Tibial nerve (tissue), 4 donors: ENCODE measurements at regions not wholly inside any gene's neighbourhood (a gene's known extent, or its start where the extent isn't known, plus 50 kb on each side); places are given as distances from the start of the nearest gene placed in this dataset.

Experiments used
- DNase-seq, 2 donors: peaks; one replicate each; pipeline ENCODE4 v3.0.0-alpha.2; 2019; ENCODE audit warnings: low spot score in 2 of 2
- H3K27ac ChIP-seq, 4 donors: fragments of 200-600 bp; sonication (generic) in 3 of 4; one replicate each; pipeline ENCODE4 v1.5.1; 2017 to 2019; ENCODE audit warnings: mild to moderate bottlenecking in 1 of 4
- H3K27me3 ChIP-seq, 2 donors: fragments of 200-600 bp; sonication (generic) in 1 of 2; one replicate each; pipeline versions ENCODE4 v1.5.1 to v1.6.0; 2017 to 2019
- H3K36me3 ChIP-seq, 3 donors: fragments of 200-600 bp; sonication (generic); one replicate each; pipeline ENCODE4 v1.5.1; 2018 to 2019
- H3K4me1 ChIP-seq, 4 donors: fragments of 200-600 bp; sonication (generic) in 3 of 4; one replicate each; pipeline ENCODE4 v1.5.1; 2017 to 2019
- H3K4me3 ChIP-seq, 4 donors: fragments of 200-600 bp; sonication (generic) in 3 of 4; one replicate each; pipeline ENCODE4 v1.5.1; 2017 to 2019; ENCODE audit warnings: mild to moderate bottlenecking in 1 of 4, moderate library complexity in 1 of 4
- H3K9me3 ChIP-seq, 4 donors: fragments of 200-600 bp; sonication (generic) in 3 of 4; one replicate each; pipeline ENCODE4 v1.5.1; 2017 to 2019
- EP300 ChIP-seq, 2 donors: sonication (generic); formaldehyde crosslinking; IDR thresholded peaks; one replicate each; pipeline ENCODE4 v1.6.1; 2017; ENCODE audit warnings: antibody characterized with exemption in 2 of 2, mild to moderate bottlenecking in 1 of 2
- POLR2A ChIP-seq, 2 donors: fragments of 450-650 bp; IDR thresholded peaks; one replicate each; pipeline ENCODE4 v1.6.1; 2017; ENCODE audit warnings: antibody characterized with exemption in 2 of 2, mild to moderate bottlenecking in 2 of 2, moderate library complexity in 2 of 2
- WGBS, 2 donors: methylation state at CpG; one replicate each; pipeline ENCODE4 v1.1.5; 2018; 5-methylcytosine and 5-hydroxymethylcytosine counted together
- TF ChIP-seq, protein P1 (sequence below), 5 experiments: fragments of 200-600 bp in 3 of 5; fragments of 450-650 bp in 2 of 5; sonication (generic) in 3 of 5; IDR thresholded peaks; one replicate each; pipeline ENCODE4 v1.5.1; 2016 to 2019; ENCODE audit warnings: antibody characterized with exemption in 5 of 5, mild to moderate bottlenecking in 3 of 5, moderate library complexity in 2 of 5

DNA sequence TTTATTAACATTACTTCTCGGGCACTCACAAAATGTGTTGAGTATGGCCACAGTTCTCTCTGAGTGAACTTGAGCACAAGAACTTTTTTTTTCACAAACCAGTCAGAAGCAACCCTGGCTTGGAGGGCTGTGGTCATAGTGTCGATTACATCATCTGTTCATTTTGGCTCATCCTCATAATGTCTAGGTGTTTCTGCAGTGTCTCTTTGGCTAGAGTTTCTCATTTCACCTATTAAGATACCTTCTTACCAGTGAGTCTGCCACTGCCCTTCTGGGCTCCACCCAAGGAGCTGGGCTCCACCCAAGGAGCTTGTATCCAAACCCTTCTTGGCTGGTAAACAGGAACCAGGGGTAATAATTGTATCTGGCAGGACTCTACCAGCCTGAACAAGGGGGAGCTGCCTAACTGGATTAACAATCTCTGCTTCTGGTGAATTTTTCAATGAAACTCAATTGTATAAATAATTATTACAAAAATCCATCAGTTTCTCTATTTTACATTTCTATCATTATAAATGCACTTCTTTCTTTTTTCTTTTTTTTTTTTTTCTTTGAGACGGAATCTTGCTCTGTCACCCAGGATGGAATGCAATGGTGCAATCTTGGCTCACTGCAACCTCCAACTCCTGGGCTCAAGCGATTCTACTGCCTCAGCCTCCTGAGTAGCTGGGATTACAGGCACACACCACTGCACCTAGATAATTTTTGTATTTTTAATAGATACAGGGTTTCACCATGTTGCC is 667.7 kb upstream of the SLIT2 start:
- 85 to 93% methylated on average over 4 of the region's 4 CpGs for whole genome bisulfite sequencing, 2 donors
- DNase-seq, result no peak
- no peak overlapping the region for H3K4me3 ChIP-seq
- no peaks in the 10 kb centered on the region for H3K27me3 ChIP-seq
- H3K36me3 ChIP-seq, result no peaks in the 10 kb centered on the region
- no peak overlapping the region for H3K27ac ChIP-seq
- TF ChIP-seq, protein P1, sequence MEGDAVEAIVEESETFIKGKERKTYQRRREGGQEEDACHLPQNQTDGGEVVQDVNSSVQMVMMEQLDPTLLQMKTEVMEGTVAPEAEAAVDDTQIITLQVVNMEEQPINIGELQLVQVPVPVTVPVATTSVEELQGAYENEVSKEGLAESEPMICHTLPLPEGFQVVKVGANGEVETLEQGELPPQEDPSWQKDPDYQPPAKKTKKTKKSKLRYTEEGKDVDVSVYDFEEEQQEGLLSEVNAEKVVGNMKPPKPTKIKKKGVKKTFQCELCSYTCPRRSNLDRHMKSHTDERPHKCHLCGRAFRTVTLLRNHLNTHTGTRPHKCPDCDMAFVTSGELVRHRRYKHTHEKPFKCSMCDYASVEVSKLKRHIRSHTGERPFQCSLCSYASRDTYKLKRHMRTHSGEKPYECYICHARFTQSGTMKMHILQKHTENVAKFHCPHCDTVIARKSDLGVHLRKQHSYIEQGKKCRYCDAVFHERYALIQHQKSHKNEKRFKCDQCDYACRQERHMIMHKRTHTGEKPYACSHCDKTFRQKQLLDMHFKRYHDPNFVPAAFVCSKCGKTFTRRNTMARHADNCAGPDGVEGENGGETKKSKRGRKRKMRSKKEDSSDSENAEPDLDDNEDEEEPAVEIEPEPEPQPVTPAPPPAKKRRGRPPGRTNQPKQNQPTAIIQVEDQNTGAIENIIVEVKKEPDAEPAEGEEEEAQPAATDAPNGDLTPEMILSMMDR (IDR thresholded peaks at IDR 0.05), result no peak
- TF ChIP-seq POLR2A (IDR thresholded peaks at IDR 0.05) (no peak), EP300 (IDR thresholded peaks at IDR 0.05) (no peak)
- H3K4me1 ChIP-seq, result peaks cover 0 to 14% (median 0%) of the 10 kb centered on the region in 4 donors
- H3K9me3 ChIP-seq, result no peaks in the 10 kb centered on the region

DNA sequence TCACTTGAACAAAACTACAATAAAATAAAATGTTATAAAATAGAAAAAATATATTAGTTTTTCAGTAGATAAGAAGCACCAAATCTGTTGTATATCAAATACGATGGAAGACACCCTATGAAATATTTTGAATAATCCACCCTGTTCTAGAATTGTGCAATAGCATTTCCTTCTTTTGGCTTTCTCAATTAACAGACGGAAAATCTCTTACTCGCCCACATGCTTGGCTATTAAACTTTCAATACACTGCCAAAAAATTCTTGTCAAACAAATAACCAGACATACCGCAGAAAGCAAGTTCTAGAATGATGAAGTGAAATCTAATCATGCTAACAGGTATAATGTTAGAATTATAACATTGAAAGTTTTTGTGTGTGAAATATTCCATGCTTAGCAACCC is 671.6 kb upstream of the SLIT2 start:
- no peak for DNase-seq
- 28 to 33% methylated on average over 4 of the region's 4 CpGs for WGBS, 2 donors
- peaks cover 0 to 14% (median 0%) of the 10 kb centered on the region in 4 donors for H3K4me1 ChIP-seq
- no peaks in the 10 kb centered on the region for H3K9me3 ChIP-seq
- H3K27me3 ChIP-seq, result no peaks in the 10 kb centered on the region
- no peak overlapping the region for H3K4me3 ChIP-seq
- no peak overlapping the region for H3K27ac ChIP-seq
- H3K36me3 ChIP-seq, result no peaks in the 10 kb centered on the region
- peak in 1 of 2 donors; percentile 26 for TF ChIP-seq EP300 (IDR thresholded peaks at IDR 0.05)
- TF ChIP-seq POLR2A (IDR thresholded peaks at IDR 0.05), result no peak

DNA sequence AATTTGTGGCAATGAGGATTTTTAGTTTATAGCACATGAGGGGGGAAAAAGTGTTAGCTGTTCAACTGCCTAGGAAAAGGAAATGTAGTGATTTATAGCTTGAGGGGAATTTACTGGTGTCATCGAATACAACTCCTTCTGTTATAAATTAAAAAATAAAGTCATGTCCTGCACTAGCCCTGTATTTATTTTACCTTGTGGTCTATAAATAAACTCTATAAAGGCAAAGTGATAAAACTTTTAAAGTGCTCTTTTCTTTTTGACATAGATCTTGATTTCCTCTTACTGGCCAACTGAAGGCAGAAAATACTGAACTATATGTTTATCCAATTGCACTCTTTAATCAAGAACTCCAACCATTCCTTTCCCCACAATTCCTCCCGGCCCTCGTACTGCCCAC is 672.1 kb upstream of the SLIT2 start:
- H3K9me3 ChIP-seq, result no peaks in the 10 kb centered on the region
- no peak for DNase-seq
- WGBS, 2 donors, result 36 to 39% methylated on average over 3 of the region's 3 CpGs
- no peak overlapping the region for H3K27ac ChIP-seq
- peaks cover 0 to 14% (median 0%) of the 10 kb centered on the region in 4 donors for H3K4me1 ChIP-seq
- no peak overlapping the region for H3K4me3 ChIP-seq
- no peaks in the 10 kb centered on the region for H3K27me3 ChIP-seq
- no peak for TF ChIP-seq EP300 (IDR thresholded peaks at IDR 0.05)
- no peak for TF ChIP-seq POLR2A (IDR thresholded peaks at IDR 0.05)
- no peaks in the 10 kb centered on the region for H3K36me3 ChIP-seq

DNA sequence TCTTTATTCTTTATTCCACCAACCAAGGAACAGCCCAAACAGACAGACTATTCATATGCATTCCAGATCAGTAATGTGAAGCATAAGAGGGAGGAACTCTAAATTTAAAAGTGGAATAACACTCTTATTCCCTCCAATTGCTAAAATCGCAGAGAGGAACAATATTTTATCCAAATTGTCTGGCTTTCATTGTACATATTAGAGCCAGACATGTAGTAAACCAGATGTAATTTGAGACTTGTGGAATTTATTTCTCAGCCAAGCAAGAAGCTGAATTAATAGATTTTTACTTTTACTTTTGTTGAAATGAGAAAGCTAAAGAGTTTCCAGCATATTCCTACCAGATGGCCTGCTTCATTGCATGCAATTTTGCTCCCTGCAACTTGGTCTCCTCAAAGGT is 674.6 kb upstream of the SLIT2 start:
- Histone ChIP-seq H3K4me1 (peaks cover 0 to 14% (median 0%) of the 10 kb centered on the region in 4 donors), H3K36me3 (no peaks in the 10 kb centered on the region), H3K9me3 (no peaks in the 10 kb centered on the region), H3K27me3 (no peaks in the 10 kb centered on the region), H3K27ac (no peak overlapping the region), H3K4me3 (no peak overlapping the region)
- 35% methylated on average over 1 of the region's 1 CpG for WGBS, 2 donors
- DNase-seq, result no peak
- TF ChIP-seq EP300 (IDR thresholded peaks at IDR 0.05) (no peak), POLR2A (IDR thresholded peaks at IDR 0.05) (no peak)
- TF ChIP-seq, protein P1 (IDR thresholded peaks at IDR 0.05), result no peak

DNA sequence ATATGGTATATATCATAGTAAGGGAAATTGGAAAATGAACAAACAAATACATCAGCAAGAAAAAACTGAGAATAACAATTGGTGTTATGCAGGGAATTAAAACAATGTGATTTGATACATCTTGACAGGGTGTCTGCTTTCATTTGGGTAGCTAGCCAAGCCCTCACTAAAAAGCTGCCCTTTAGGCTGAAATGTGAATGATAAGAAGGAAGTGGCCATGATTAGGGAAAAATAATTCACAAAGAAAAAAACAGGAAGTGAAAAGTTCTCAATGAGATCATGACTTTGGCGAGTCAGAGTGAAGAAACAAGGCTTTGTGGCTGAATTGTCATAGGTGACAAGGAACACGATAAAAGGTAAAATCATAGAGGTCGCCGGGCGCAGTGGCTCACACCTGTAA is 675.8 kb upstream of the SLIT2 start:
- no peak overlapping the region for H3K27ac ChIP-seq
- H3K4me3 ChIP-seq, result no peak overlapping the region
- H3K27me3 ChIP-seq, result no peaks in the 10 kb centered on the region
- H3K9me3 ChIP-seq, result no peaks in the 10 kb centered on the region
- no peaks in the 10 kb centered on the region for H3K36me3 ChIP-seq
- TF ChIP-seq, protein P1 (IDR thresholded peaks at IDR 0.05), result no peak
- TF ChIP-seq POLR2A (IDR thresholded peaks at IDR 0.05) (no peak), EP300 (IDR thresholded peaks at IDR 0.05) (no peak)
- WGBS, 2 donors, result 78 to 80% methylated on average over 5 of the region's 5 CpGs
- H3K4me1 ChIP-seq, result peaks cover 0 to 14% (median 0%) of the 10 kb centered on the region in 4 donors
- DNase-seq, result no peak

DNA sequence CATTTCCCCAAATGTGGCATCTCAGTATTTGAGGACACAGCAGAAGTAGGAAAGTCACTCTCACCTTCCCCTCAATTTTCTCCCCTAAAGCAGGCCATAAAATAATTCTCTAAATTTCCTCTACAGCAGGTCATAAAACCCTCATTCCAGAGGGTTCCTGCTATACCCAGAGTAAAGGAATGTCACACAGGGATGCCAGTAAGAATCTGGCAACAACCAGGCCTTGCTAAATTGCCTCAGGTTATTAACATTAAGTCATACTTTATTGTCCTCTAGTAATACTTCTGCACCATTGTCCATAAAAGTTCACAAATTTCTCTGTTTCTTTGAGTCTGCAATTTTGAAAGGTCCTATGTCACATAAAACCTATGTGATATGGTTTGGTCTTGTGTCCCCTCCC is 685.7 kb upstream of the SLIT2 start:
- no peak overlapping the region for H3K4me3 ChIP-seq
- H3K9me3 ChIP-seq, result no peaks in the 10 kb centered on the region
- H3K4me1 ChIP-seq, result no peaks in the 10 kb centered on the region
- no peaks in the 10 kb centered on the region for H3K27me3 ChIP-seq
- no peak overlapping the region for H3K27ac ChIP-seq
- no peak for DNase-seq
- H3K36me3 ChIP-seq, result no peaks in the 10 kb centered on the region
- TF ChIP-seq, protein P1 (IDR thresholded peaks at IDR 0.05), result no peak
- TF ChIP-seq EP300 (IDR thresholded peaks at IDR 0.05) (no peak), POLR2A (IDR thresholded peaks at IDR 0.05) (no peak)
